ENCODE measurements at regions not wholly inside any gene's neighbourhood (a gene's known extent, or its start where the extent isn't known, plus 50 kb on each side); places are given as distances from the start of the nearest gene placed in this dataset.
A peak's percentile ranks its signal among the peaks of the same experiment; 100 is the strongest.

GRCh38 chr7:35537067-35538023, 157.6 kb downstream of the HERPUD2 start:
- intact Hi-C loops (cut with DNase I), result loop anchor here in 1 of 2 donors (10.0 kb wide), 1 partner anchor 343 kb away; no protein-coding TSS in a partner anchor
- DNase-seq (ENCODE audit: low spot score), result peak; percentile 95

DNA sequence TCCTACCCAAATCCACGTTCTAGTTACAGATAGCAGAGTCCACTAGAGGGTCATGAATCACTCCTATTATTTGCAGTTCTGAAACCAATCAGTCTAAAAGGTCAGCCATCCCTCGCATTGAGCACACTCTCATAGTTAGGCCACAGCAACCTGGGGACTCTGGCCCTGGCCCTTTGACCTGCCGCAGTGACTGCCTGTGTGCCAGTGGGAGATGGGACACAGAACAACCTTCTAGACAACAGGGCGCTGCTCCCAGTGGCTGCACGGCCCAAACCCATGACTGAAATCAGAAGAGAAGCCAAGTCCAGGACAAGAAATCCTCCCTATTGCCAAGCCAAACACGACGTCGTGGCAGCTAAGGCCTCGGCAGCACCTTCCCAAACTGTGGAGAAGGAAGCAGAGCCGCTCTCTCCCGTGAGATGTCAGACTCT, 158.5 kb downstream of the HERPUD2 start:
- DNase-seq (ENCODE audit: low spot score), result no peak
- intact Hi-C loops (cut with DNase I), result loop anchor here in 1 of 2 donors (10.0 kb wide), 1 partner anchor 342 kb away; no protein-coding TSS in a partner anchor

- no peak for DNase-seq (ENCODE audit: low spot score)
- intact Hi-C loops (cut with DNase I), result loop anchor here in 1 of 2 donors (10.0 kb wide), 1 partner anchor 339 kb away; no protein-coding TSS in a partner anchor
These were observed 161.0 kb downstream of the HERPUD2 start for GRCh38 chr7:35533902-35534301.

DNA sequence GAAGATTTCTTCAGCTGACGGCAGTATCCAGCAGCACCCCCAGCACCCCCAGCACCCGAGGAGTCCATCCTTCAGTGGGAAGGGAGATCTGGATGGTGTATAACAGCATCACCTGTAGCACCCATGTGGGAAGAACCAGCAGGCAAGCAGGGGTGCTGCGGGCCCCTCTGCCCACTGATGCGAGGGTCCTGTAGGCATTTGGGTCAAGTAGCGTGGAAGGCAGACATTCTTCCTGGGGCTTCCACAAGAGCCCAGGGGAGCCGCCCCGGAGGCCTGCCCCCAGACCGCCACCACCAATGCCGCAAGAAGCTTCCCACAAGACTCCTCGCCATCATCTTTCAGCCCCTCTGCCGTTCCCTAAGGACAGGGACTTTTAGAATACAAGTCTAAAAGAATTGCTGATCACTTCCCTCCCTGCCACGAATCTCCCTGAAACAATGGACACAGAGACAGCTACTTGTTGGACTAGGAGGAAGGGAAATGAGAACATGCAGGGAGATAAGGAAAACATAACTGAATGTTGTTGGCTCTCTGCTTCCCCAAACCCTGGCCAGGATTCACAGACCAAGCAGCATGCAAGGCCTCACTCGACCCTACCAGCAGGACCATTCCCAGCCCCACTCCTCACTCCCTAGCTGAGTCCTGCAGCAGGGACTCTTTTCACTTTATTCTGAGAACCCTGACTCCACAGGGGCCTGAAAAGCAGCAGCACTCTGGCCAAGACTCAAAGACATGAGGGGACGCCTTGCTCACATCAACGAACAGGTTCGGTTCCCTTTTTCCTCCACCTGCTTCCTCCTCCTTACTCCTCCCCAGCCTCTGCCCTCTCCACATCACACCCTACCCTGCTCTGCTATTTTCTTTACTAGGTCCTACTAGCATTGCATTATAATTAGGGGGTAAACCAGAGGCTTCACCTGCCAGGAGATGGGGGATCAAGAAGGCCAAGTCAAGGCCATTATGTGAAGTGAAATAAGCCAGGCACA, 164.5 kb downstream of the HERPUD2 start:
- intact Hi-C loops (cut with DNase I), result loop anchor here in 1 of 2 donors (10.0 kb wide), 1 partner anchor 336 kb away; no protein-coding TSS in a partner anchor

DNA sequence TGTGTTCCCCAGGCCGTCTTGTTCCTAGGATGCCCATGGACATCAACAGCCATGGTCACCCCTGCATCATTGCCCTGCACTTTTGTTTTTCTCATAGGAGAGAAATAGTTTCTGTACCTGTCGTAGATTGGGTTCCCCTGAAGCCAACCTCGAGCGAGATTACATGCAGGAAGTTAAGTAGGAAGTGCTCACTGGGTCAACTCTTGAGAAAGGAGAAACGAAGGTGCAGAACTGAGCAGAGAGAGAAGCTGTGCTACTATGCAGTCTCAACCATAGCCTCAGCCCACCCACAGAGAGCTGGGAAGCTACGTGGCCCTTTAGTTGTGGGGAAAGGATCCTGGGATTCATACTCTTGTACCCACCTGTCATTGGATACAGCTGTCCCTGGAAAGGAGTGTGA, 165.2 kb downstream of the HERPUD2 start:
- DNase-seq (ENCODE audit: low spot score), result no peak
- intact Hi-C loops (cut with DNase I), result loop anchor here in 1 of 2 donors (10.0 kb wide), 1 partner anchor 335 kb away; no protein-coding TSS in a partner anchor

More for the DNA sequence above, 164.5 kb downstream of the HERPUD2 start:
- DNase-seq (ENCODE audit: low spot score), result no peak

DNA sequence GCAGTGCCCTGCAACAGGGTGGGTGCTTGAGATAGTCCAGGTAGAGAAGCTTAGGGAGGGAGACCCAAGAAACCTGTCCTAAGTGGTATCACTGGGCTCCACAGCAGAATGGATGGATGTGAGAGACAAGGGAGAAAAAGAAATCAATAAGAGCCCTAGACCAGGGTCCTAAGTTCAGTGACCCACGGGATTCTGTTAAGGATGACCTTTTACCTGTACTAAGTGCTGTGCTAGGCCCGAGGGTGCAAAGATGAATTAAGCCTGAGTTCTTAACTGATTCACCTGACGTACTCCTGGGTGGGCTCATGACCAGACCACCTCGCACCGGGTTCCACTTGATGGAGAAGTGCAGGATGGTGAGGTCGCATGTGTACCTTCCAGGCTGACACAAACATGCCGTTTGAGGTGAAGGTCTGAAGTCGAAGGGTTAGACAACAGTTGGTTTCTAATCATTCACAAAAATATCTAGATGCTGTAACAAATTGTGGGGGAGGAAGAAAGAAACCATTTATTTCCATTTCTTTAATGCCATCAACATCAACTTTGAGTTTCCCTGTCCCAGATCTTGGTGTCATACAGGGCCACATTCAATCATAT, 166.5 kb downstream of the HERPUD2 start:
- DNase-seq (ENCODE audit: low spot score), result no peak
- intact Hi-C loops (cut with DNase I), result no loop called here

DNA sequence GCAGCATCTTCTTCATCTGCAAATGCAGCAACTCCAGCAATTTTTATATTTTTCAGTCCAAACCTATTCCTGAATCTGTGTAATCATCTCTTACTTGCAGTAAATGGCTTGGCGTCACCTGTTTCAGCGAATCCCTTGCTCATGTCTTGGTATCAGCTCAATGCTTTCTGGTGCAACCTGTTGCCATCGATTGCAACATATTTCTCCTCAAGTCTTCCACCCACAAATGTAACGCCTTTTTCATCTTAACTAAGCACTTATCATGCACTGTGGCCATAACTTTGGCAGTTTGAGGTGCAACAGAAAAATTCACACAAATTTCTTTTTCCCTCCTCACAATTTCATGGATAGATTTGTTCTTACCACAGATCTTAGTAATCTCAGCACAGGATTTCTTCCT, 168.3 kb downstream of the HERPUD2 start:
- intact Hi-C loops (cut with DNase I), result no loop called here
- no peak for DNase-seq (ENCODE audit: low spot score)

- DNase-seq (ENCODE audit: low spot score), result no peak
- intact Hi-C loops (cut with DNase I), result no loop called here
These were observed 170.7 kb downstream of the HERPUD2 start for GRCh38 chr7:35524112-35524804.

DNA sequence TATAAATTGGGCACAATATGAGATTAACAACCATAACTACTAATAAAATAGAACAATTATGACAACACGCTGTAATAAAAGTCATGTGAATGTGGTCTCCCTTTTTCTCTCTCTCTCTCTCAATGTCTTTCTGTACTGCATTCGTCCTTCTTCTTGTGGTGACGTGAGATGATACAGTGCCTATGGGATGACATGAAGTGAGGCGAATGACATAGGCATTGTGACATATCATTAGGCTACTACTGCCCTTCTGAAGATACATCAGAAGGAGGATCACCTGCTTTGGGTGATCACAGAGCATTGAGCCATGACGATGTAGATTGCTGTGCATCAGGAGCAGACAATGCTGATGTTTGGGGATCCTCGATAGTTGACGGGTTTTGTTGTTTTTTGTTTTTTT, 171.6 kb downstream of the HERPUD2 start:
- no peak for DNase-seq (ENCODE audit: low spot score)
- intact Hi-C loops (cut with DNase I), result no loop called here

- intact Hi-C loops (cut with DNase I), result no loop called here
- DNase-seq (ENCODE audit: low spot score), result no peak
These were observed 172.2 kb downstream of the HERPUD2 start for GRCh38 chr7:35522697-35523096.

- no peak for DNase-seq (ENCODE audit: low spot score)
- intact Hi-C loops (cut with DNase I), result no loop called here
These were observed 173.0 kb downstream of the HERPUD2 start for GRCh38 chr7:35521941-35522340.

DNA sequence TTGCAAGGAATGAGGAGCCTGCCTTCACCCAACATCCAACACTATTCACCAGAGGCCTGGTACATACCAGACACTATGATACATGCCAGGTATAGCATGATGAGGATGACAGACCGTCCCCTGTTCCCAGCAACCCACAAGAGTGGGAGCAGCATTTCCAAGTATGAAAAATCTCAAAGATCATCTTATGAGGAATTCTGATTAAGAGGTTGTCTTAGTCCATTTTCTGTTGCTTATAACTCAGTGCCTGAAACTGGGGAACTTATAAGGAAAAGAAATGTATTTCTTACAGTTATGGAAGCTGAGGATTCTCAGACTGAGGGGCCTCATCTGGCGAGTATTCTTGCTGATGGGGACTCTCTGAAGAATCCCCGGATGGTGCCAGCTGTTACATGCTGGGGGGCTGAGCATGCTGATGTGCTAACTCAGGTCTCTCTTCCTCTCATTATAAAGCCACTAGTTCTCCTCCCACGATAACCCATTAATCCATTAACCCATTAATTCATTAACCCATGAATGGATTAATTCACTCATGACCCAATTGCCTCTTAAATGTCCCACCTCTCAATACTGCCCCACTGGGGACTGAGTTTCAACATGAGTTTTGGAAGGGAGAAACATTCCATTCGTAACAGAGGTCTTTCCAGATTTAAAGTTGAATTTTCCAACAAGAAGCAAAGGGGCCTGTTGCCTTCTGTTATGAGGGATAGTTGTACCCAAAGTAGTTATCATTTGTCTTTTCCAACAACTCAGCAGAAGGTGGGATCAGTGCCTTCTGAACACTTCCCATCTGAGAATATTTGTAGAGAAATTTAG, 173.9 kb downstream of the HERPUD2 start:
- no peak for DNase-seq (ENCODE audit: low spot score)
- intact Hi-C loops (cut with DNase I), result no loop called here

GRCh38 chr7:35519971-35520809, 174.7 kb downstream of the HERPUD2 start:
- no peak for DNase-seq (ENCODE audit: low spot score)
- intact Hi-C loops (cut with DNase I), result no loop called here

- no peak for DNase-seq (ENCODE audit: low spot score)
- intact Hi-C loops (cut with DNase I), result no loop called here
These were observed 176.2 kb downstream of the HERPUD2 start for GRCh38 chr7:35518767-35519166.

- no peak for DNase-seq (ENCODE audit: low spot score)
- intact Hi-C loops (cut with DNase I), result no loop called here
These were observed 178.4 kb downstream of the HERPUD2 start for GRCh38 chr7:35516498-35516897.

DNA sequence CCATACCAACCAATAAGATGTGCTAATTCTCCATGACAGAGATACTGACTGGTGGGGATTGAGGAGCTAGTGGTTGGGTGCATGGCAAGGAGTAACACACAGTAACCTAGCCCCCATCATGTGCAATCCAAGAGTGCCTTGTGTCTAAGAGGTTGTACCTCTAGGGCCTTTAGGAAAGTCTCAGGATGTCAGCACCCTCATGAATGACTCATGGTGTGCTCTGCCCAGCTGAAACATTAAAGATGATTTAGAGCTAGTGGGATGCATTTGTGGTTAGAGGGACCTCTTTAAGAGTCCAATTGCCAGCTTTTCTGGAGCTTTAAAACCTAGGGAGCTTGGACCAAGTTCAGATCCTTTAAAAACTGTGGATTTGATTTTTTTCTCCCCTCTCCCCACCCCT, 181.1 kb downstream of the HERPUD2 start:
- DNase-seq (ENCODE audit: low spot score), result no peak

GRCh38 chr7:35513195-35513594, 181.7 kb downstream of the HERPUD2 start:
- DNase-seq (ENCODE audit: low spot score), result no peak
- intact Hi-C loops (cut with DNase I), result no loop called here

More for the DNA sequence above, 181.1 kb downstream of the HERPUD2 start:
- intact Hi-C loops (cut with DNase I), result no loop called here

Measured in posterior vena cava (tissue), 2 donors.